Neural progenitor cell (in vitro differentiated cells): ENCODE measurements at regions not wholly inside any gene's neighbourhood (a gene's known extent, or its start where the extent isn't known, plus 50 kb on each side); places are given as distances from the start of the nearest gene placed in this dataset.

Experiments
- DNase-seq: peaks from one replicate; pipeline ENCODE4 v3.0.0-alpha.2; 2016; ENCODE audit warnings: low spot score
- H2AFZ ChIP-seq: fragments of 200-600 bp; sonication (generic); replicated peaks from 2 replicates; pipeline ENCODE4 v1.6.1; 2016; ENCODE audit warnings: antibody characterized with exemption
- H3F3A ChIP-seq: fragments of 200-600 bp; sonication (generic); 2 replicates; pipeline ENCODE4 v1.6.1; 2016; ENCODE audit warnings: antibody characterized with exemption, low read depth
- H3K27ac ChIP-seq: fragments of 200-600 bp; sonication (generic); 2 replicates; pipeline ENCODE4 v1.5.1; 2016; ENCODE audit warnings: mild to moderate bottlenecking
- H3K27me3 ChIP-seq: fragments of 200-600 bp; sonication (generic); 2 replicates; pipeline ENCODE4 v1.6.1; 2016; ENCODE audit warnings: mild to moderate bottlenecking, moderate library complexity
- H3K36me3 ChIP-seq: fragments of 200-600 bp; sonication (generic); 2 replicates; pipeline ENCODE4 v1.5.1; 2016
- H3K4me1 ChIP-seq: fragments of 200-600 bp; sonication (generic); 2 replicates; pipeline ENCODE4 v1.6.1; 2016; ENCODE audit warnings: mixed run types
- H3K4me2 ChIP-seq: fragments of 200-600 bp; sonication (generic); 2 replicates; pipeline ENCODE4 v1.6.1; 2016
- H3K4me3 ChIP-seq: fragments of 200-600 bp; sonication (generic); 2 replicates; pipeline ENCODE4 v1.5.1; 2016
- H3K79me2 ChIP-seq: fragments of 200-600 bp; sonication (generic); 2 replicates; pipeline ENCODE4 v1.6.1; 2016; ENCODE audit warnings: low read depth
- H3K9ac ChIP-seq: fragments of 200-600 bp; sonication (generic); 2 replicates; pipeline ENCODE4 v1.6.1; 2016
- H3K9me3 ChIP-seq: fragments of 200-600 bp; sonication (generic); 2 replicates; pipeline ENCODE4 v1.5.1; 2016; ENCODE audit warnings: low read depth
- H4K20me1 ChIP-seq: fragments of 200-600 bp; sonication (generic); 2 replicates; pipeline ENCODE4 v1.6.1; 2016; ENCODE audit warnings: low read depth
- H3K27ac Mint-ChIP-seq: 3 replicates; pipeline ENCODE4 v1.8.0; 2021; ENCODE audit warnings: mixed read lengths
- H3K27me3 Mint-ChIP-seq: 2 replicates; pipeline ENCODE4 v1.8.0; 2022; ENCODE audit warnings: low read depth, mild to moderate bottlenecking, inconsistent platforms, moderate library complexity, mixed read lengths; ENCODE audit not compliant: insufficient read depth
- H3K36me3 Mint-ChIP-seq: 3 replicates; pipeline ENCODE4 v1.8.0; 2021; ENCODE audit warnings: mixed read lengths
- H3K4me1 Mint-ChIP-seq: 3 replicates; pipeline ENCODE4 v1.8.0; 2021; ENCODE audit warnings: mixed read lengths
- H3K4me3 Mint-ChIP-seq: 3 replicates; pipeline ENCODE4 v1.8.0; 2021; ENCODE audit warnings: mild to moderate bottlenecking, moderate library complexity, mixed read lengths
- H3K9me3 Mint-ChIP-seq: 3 replicates; pipeline ENCODE4 v1.8.0; 2020; ENCODE audit warnings: mixed read lengths
- EZH2 ChIP-seq: fragments of 200-600 bp; sonication (generic); IDR thresholded peaks from 2 replicates; pipeline ENCODE4 v1.6.1; 2017; ENCODE audit warnings: antibody characterized with exemption, mild to moderate bottlenecking, moderate library complexity
- EZH2phosphoT487 ChIP-seq: fragments of 200-600 bp; sonication (generic); IDR thresholded peaks from 2 replicates; pipeline ENCODE4 v1.6.1; 2017; ENCODE audit warnings: antibody characterized with exemption
- TF ChIP-seq, protein P1 (sequence below): fragments of 200-600 bp; sonication (generic); IDR thresholded peaks from 2 replicates; pipeline ENCODE4 v1.5.1; 2017; ENCODE audit warnings: antibody characterized with exemption, mild to moderate bottlenecking

DNA sequence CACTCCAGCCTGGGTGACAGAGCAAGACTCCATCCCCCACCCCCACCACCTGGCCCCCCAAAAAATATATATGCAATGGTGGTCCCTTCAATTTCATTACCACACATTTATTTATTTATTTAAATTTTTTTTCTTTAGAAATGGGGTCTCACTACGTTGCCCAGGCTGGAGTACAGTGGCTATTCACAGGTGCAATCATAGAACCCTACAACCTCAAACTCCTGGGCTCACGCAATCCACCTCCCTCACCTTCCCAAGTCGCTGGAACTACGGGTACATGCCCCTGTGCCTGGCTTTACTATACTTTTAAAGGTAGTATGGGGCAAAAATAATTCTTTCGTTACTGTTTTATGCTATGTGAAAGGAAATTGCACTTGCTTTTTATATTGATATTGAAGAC is 50.9 kb upstream of the EP300 start:
- no peaks in the 10 kb centered on the region for H3K36me3 Mint-ChIP-seq

More for the DNA sequence above, 50.9 kb upstream of the EP300 start:
- no peak overlapping the region for H3K27ac ChIP-seq
- H3K27me3 ChIP-seq: no peaks in the 10 kb centered on the region
- H3K27ac Mint-ChIP-seq: no peak overlapping the region
- no peak overlapping the region for H3K4me2 ChIP-seq
- TF ChIP-seq EZH2phosphoT487 (no peak), EZH2 (no peak)
- TF ChIP-seq, protein P1, sequence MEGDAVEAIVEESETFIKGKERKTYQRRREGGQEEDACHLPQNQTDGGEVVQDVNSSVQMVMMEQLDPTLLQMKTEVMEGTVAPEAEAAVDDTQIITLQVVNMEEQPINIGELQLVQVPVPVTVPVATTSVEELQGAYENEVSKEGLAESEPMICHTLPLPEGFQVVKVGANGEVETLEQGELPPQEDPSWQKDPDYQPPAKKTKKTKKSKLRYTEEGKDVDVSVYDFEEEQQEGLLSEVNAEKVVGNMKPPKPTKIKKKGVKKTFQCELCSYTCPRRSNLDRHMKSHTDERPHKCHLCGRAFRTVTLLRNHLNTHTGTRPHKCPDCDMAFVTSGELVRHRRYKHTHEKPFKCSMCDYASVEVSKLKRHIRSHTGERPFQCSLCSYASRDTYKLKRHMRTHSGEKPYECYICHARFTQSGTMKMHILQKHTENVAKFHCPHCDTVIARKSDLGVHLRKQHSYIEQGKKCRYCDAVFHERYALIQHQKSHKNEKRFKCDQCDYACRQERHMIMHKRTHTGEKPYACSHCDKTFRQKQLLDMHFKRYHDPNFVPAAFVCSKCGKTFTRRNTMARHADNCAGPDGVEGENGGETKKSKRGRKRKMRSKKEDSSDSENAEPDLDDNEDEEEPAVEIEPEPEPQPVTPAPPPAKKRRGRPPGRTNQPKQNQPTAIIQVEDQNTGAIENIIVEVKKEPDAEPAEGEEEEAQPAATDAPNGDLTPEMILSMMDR: no peak
- no peaks in the 10 kb centered on the region for H3K27me3 Mint-ChIP-seq
- no peak overlapping the region for H2AFZ ChIP-seq
- H3K9ac ChIP-seq: no peak overlapping the region
- no peaks in the 10 kb centered on the region for H3K9me3 ChIP-seq
- no peak overlapping the region for H3K4me3 Mint-ChIP-seq
- H3K79me2 ChIP-seq: no peaks in the 10 kb centered on the region
- H3K4me1 ChIP-seq: no peaks in the 10 kb centered on the region
- DNase-seq: no peak
- H3K36me3 ChIP-seq: no peaks in the 10 kb centered on the region
- no peak overlapping the region for H3K4me3 ChIP-seq
- H4K20me1 ChIP-seq: no peaks in the 10 kb centered on the region
- peaks cover 10% of the 10 kb centered on the region for H3K4me1 Mint-ChIP-seq
- no peaks in the 10 kb centered on the region for H3F3A ChIP-seq
- H3K9me3 Mint-ChIP-seq: no peaks in the 10 kb centered on the region
